GM18867 (cell line): ENCODE measurements at regions not wholly inside any gene's neighbourhood (a gene's known extent, or its start where the extent isn't known, plus 50 kb on each side); places are given as distances from the start of the nearest gene placed in this dataset.

Experiments
- ATAC-seq: cut with Tn5 transposase; IDR thresholded peaks from one replicate; pipeline ENCODE4 v1.9.1; 2021; ENCODE audit warnings: mild to moderate bottlenecking, moderate library complexity; ENCODE audit not compliant: unreplicated experiment

GRCh38 chr6:90816764-90817163 lies 229.9 kb upstream of the MAP3K7 start:
- no peak for ATAC-seq

- ATAC-seq, result no peak
These were observed 224.8 kb upstream of the MAP3K7 start for GRCh38 chr6:90811596-90812226.

GRCh38 chr6:90809035-90809434 lies 222.2 kb upstream of the MAP3K7 start:
- ATAC-seq, result no peak

- ATAC-seq, result no peak
These were observed 221.2 kb upstream of the MAP3K7 start for GRCh38 chr6:90807791-90808701.

GRCh38 chr6:90805619-90806155 lies 218.8 kb upstream of the MAP3K7 start:
- no peak for ATAC-seq

- ATAC-seq, result no peak
These were observed 217.1 kb upstream of the MAP3K7 start for GRCh38 chr6:90803956-90804355.

GRCh38 chr6:90795078-90795477 lies 208.2 kb upstream of the MAP3K7 start:
- ATAC-seq, result no peak

- ATAC-seq, result no peak
These were observed 206.9 kb upstream of the MAP3K7 start for GRCh38 chr6:90793771-90794170.

- no peak for ATAC-seq
These were observed 203.8 kb upstream of the MAP3K7 start for GRCh38 chr6:90790696-90791095.

- ATAC-seq, result no peak
These were observed 203.2 kb upstream of the MAP3K7 start for GRCh38 chr6:90790058-90790457.

- no peak for ATAC-seq
These were observed 201.9 kb upstream of the MAP3K7 start for GRCh38 chr6:90788781-90789180.

GRCh38 chr6:90787446-90787845 lies 200.6 kb upstream of the MAP3K7 start:
- ATAC-seq, result no peak

- ATAC-seq, result no peak
These were observed 193.9 kb upstream of the MAP3K7 start for GRCh38 chr6:90780778-90781177.

- ATAC-seq, result no peak
These were observed 193.3 kb upstream of the MAP3K7 start for GRCh38 chr6:90780141-90780540.

- ATAC-seq, result no peak
These were observed 191.7 kb upstream of the MAP3K7 start for GRCh38 chr6:90778417-90779203.

- ATAC-seq, result no peak
These were observed 183.9 kb upstream of the MAP3K7 start for GRCh38 chr6:90770778-90771177.

GRCh38 chr6:90765895-90766294 lies 179.0 kb upstream of the MAP3K7 start:
- ATAC-seq, result no peak

GRCh38 chr6:90765491-90765890 lies 178.6 kb upstream of the MAP3K7 start:
- ATAC-seq, result no peak

- no peak for ATAC-seq
These were observed 177.1 kb upstream of the MAP3K7 start for GRCh38 chr6:90764001-90764400.

- ATAC-seq, result no peak
These were observed 172.8 kb upstream of the MAP3K7 start for GRCh38 chr6:90759664-90760063.

- no peak for ATAC-seq
These were observed 171.9 kb upstream of the MAP3K7 start for GRCh38 chr6:90758741-90759140.
